GM18505 (cell line): ENCODE measurements at regions not wholly inside any gene's neighbourhood (a gene's known extent, or its start where the extent isn't known, plus 50 kb on each side); places are given as distances from the start of the nearest gene placed in this dataset.

Experiments
- ATAC-seq: cut with Tn5 transposase; IDR thresholded peaks from one replicate; pipeline ENCODE4 v1.9.1; 2021; ENCODE audit not compliant: unreplicated experiment
- POLR2A ChIP-seq: IDR thresholded peaks from 4 replicates; pipeline ENCODE4 v1.6.1; 2011; ENCODE audit warnings: borderline replicate concordance; ENCODE audit not compliant: insufficient read depth, insufficient read length; ENCODE audit errors: extremely low read depth

DNA sequence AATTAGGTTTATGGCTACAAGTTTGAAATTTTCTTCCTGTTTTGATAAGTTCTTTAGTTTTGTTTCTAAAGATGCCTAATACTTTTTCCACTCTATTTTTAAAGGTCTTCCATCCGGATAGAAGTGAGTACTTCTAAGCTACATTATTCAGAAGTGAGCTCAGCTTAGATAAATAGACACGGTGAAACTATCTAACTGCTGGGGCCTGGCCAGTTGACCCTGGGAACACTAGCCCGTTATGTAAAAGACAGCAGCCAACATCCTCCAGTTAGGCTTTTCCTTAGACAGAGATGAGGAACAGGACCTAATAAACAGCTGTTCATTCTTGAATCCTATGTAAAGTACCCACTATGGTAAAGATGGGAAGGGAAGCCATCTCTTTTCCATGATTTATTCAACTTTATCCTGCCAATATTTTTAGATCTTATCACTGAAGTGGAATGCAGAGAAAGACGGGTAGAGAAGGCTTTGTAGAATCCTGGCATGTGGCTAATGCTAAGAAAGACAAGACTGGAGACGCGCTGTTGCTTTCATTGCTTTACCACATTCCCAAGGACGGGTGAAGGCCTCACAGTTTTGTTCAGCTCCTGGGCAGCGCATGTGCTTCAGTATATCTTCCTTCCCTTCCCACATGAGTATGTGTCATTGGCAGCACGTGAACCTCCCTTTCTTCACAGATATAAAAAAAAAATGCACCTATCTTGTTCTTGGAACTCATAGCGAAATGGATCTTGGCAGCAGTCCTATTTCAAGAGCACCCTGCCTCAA lies 340.0 kb upstream of the MEOX2 start:
- no peak for ATAC-seq
- no peak for TF ChIP-seq POLR2A

DNA sequence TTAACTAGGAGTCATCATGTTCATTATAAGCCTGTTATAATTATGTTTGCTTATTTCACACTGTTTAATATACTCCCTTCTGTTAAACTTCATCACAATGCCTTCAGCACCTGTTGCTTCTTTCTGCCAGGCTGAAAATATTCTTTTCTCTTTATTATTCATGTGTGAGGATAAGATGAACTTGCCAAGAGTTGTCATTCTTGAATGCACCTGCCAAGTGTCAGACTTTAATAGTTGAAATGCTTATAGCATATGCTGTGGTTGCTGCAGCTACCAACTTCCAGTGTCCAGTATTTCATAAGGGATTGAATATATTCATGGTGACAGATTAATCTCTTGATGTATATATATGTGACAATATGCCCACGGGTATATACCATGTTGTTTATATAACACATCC lies 339.2 kb upstream of the MEOX2 start:
- TF ChIP-seq POLR2A, result no peak
- ATAC-seq, result no peak

DNA sequence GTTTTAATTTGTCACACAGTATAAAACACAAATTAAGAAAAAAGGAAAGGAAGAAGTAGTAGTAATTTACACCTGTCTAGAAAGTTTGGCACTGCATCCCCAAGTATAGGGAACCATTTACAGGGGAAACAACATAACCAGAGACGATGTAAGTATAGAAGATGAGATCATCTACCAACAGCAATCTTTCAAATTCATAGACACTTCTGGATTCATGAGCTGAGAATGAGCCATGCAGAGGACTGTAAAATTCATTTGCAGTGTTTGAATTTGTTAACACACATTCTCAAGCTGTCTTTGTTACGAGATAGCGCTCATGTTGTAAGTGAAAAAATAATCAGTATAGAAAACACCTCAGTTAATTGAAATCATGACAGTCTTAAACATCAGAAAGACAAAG lies 337.0 kb upstream of the MEOX2 start:
- ATAC-seq, result no peak

DNA sequence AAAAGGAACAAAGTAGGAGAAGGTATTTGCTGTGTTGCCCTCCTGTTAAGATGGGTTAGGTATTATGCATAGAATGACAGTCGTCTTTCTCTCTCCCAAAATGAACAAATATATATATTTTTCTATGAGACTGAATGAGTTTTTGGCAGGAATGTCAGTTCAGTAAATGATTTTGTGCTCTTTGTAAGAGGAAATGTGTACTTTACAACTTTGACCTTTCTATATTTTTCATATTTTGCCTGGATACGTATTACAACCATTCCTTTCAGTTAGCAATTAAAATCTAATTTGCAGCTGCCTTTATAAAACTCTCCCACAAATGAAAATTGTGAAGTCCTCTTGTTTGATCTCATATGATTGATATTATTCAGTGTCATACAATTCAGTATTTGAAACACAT lies 336.6 kb upstream of the MEOX2 start:
- ATAC-seq, result no peak
- TF ChIP-seq POLR2A, result no peak

More for the DNA sequence above, 337.0 kb upstream of the MEOX2 start:
- TF ChIP-seq POLR2A, result no peak

DNA sequence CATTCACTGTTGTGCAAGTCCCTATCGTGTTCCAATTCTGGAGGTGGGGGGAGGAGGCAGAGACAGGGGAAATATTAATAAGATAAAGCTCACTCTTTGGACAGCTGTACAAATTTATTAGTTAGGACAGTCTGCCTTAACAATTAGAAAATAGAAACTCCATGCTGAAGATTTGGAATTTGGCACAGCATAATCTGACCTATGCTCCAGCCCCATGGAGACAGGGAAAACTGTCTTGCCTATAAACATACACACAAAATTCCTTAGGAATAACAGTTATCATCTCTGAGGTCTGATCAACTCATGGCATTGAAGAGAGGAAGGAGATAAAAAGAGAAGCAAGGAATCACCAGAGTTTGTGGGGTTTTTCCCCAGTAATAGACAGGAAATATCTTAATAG lies 335.4 kb upstream of the MEOX2 start:
- no peak for TF ChIP-seq POLR2A
- ATAC-seq, result no peak

GRCh38 chr7:16015981-16016380 lies 329.5 kb upstream of the MEOX2 start:
- no peak for TF ChIP-seq POLR2A
- no peak for ATAC-seq

- ATAC-seq, result no peak
- no peak for TF ChIP-seq POLR2A
Measured at GRCh38 chr7:16014031-16014430, 327.5 kb upstream of the MEOX2 start.

DNA sequence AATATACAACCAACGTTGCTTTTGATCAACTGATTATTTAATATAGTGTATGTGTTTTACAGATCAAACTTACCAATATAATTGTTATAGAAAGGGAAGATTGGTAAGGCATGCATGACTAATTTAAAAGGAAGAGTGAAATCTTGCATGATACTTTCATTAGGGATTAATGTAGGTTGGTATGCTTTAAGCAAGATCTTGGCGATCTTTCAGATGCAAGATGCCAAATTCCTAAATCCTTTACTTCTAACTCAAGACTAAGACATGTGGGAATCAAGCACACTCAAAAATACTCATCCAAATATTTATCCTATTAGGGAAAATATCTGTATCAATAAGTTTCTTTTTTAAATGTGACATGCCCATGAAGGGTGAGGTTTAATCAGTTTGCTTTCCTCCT lies 321.4 kb upstream of the MEOX2 start:
- no peak for TF ChIP-seq POLR2A
- ATAC-seq, result no peak

DNA sequence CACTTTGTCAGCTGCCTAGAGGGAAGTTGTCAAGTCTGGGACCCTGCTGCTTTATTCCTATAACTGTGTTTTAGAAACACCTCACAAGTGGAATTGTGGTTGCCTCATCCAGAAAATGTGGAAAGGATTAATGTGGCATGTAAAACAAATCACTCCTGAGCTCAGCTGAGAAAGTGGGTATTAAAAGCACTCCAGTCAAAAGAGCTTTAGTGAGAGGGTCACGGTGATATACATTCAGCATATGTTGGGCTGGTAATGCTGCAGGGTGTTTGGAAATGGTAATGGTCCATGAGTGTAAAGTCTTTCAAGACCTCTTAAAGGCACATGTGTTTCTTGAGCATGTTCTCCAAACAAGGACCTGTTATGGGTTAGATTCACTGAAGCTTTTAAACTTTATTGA lies 318.2 kb upstream of the MEOX2 start:
- no peak for ATAC-seq
- TF ChIP-seq POLR2A, result no peak

GRCh38 chr7:16001477-16001876 lies 315.0 kb upstream of the MEOX2 start:
- TF ChIP-seq POLR2A, result no peak
- no peak for ATAC-seq

GRCh38 chr7:15998617-15999016 lies 312.1 kb upstream of the MEOX2 start:
- ATAC-seq, result no peak
- TF ChIP-seq POLR2A, result no peak

GRCh38 chr7:15995027-15995426 lies 308.5 kb upstream of the MEOX2 start:
- no peak for TF ChIP-seq POLR2A
- no peak for ATAC-seq

- no peak for ATAC-seq
- no peak for TF ChIP-seq POLR2A
Measured at GRCh38 chr7:15989194-15989593, 302.7 kb upstream of the MEOX2 start.

- no peak for TF ChIP-seq POLR2A
- ATAC-seq, result no peak
Measured at GRCh38 chr7:15985587-15986384, 299.3 kb upstream of the MEOX2 start.
